NCI-H2171 treated with DMSO at 0.1 percent for 48 hours (cell line): ENCODE measurements at regions not wholly inside any gene's neighbourhood (a gene's known extent, or its start where the extent isn't known, plus 50 kb on each side); places are given as distances from the start of the nearest gene placed in this dataset.
"Not testable (repeated sequence)": the region's sequence is repeated elsewhere in the genome, so short reads cannot be mapped to it uniquely, and the experiment has no call there.

ENCODE experiments used
- DNase-seq: peaks from one replicate; lab custom pipeline; 2025; lab: John Stamatoyannopoulos, UW

DNA sequence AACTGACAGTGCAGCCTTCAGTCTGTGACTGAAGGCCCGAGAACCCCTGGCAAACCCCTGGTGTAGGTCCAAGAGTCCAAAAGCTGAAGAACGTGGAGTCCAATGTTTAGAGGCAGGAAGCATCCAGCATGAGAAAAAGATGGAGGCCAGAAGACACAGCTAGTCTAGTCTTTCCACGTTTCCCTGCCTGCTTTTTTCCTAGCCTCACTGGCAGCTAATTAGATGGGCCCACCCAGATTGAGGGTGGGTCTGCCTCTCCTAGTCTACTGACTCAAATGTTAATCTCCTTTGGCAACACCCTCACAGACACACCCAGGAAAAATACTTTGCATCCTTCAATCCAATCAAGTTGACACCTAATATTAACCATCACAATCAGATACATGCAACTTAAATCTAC, 87.8 kb downstream of the TENT5D start:
- not testable (repeated sequence) for DNase-seq

DNA sequence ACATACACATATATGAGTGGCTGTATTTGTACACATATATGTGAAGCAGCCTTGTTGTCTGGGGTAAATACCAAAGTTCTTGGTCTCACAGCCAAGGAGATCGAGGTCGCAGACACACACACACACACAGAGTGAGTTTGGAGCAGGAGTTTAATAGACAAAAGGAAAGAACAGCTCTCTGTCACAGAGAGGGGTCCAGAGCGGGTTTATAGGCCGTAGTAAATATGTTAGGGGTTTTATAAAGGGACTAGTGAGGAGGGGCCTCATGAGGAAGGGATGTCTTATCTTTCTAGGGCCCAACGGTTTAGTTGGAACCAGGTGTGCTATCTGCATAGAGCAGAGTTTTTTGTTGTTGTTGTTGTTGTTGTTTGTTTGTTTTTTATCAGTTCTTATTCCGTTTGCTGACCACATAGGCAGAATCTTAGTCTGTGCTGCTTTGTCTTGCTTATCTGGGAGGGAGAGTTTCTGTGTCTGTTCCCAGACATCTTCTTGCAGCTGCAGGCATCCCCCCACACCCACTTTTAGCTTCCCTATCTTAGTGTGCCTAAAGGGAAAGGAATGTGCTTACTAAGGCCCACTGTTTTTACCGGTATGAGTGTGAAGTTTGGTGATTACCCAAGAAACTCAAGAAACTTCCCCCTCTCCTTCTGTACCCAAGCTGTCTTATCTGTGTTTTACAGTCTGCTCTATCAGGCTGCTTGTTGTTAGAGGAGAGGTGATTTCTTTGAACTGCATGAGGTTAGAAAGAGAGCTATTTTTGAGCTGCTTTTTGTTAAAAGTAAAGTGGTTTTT, 91.9 kb downstream of the TENT5D start:
- DNase-seq, result no peak

DNA sequence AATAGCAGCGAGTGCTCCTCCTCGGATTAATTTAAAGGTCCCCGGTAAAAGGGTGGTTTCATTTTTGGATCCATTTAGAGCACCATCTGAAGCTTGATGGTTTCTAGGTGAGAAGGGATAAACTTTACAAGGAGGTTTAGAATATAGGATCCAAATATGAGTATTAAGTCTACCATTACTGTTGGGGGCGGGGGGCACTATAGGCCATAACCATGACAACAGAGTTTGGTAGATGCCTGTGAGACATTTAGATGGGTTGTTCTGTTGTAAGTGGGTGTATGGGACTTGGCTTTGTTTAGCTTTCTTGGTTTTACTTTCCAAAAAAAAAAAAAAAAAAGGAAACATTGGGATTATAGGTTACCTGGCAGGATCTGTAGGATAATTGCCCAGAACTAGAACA, 92.7 kb downstream of the TENT5D start:
- DNase-seq, result no peak

DNA sequence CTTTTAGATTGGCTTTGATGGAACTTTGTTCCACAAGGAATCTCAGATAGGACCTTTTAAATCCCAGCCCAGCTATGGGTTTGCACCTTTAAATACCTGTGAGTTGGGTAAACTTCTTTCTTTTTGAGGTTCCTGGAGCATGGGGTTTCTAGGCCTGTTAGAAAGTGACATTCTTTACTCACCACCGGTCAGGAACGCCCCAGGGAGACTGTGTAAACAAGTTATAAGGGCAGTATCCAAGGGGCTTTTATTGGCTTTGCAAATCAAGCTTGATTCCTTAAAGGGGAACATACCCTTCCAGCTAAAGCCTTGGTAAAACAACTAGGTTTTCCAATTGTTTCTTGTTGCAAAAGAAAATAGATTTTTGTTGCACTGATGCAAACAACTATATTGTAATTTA, 93.4 kb downstream of the TENT5D start:
- DNase-seq, result no peak

DNA sequence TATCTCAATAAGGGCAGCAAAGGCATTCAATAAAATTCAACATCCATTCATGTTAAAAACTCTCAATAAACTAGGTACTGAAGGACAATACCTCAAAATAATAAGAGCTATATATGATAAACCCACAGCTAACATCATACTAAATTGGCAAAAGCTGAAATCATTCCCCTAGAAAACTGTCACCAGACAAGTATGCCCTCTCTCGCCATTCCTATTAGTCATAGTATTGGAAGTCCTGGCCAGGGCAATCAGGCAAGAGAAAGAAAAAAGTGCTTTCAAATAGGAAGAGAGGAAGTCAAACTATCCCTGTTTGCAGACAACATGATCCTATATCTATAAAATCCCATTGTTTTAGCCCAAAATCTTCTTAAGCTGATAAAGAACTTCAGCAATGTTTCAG, 116.8 kb downstream of the TENT5D start:
- no peak for DNase-seq

DNA sequence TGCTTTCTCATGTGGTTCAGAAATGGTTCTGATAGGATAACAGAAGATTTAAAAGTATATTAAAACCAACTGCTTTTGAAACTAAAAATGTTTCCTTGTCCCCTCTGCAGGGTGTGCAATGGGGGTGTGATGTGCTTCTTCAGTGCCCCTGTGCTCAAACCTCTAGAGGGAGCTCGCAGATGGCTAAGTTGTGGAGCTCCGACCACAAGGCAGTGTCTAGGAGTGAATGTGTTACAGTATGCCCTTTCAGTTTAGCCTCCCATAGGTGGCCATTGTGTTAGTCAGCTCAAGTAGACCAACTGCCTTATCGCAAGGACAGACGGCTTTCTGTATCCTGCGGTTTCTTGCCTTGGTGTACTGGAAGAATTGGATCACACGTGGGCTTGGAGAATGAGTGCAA, 130.5 kb downstream of the TENT5D start:
- DNase-seq, result no peak

DNA sequence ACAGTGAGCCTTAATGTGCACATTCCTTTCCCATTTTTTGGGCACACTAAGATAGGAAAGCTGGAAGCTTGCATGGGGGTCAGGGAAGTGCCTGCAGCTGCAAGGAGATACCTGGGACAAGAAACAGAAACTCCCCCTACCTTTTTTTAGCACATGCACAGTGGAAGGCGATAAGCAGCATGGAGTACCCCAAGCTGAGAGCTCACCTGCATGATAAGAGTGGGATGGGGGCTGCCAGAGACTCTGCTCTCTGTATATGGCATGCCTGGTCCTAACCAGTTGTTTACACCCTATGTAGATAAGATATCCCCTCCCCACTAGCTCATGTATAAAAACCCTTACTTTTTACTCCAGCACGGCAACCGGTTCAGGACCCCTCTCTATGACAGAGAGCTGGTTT, 135.9 kb downstream of the TENT5D start:
- DNase-seq, result no peak

DNA sequence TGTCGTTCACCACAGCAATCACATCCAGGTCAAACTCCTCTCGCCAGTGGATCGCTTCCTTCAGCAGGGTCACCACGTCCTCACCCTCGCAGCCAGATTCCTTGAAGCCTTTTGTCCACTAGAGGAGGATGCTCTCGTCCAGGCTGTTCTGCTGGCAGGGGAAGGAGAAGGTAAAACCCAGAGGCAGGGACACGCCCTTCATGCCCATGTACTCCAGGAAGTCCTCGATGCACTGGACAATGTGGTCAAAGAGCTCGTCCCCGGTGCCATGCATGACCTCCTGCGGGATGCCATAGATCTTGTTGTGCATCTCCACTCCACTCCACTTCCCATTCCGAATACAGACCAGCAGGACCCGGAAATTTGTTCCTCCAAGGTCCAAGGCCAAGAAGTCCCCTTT, 152.4 kb downstream of the TENT5D start:
- DNase-seq, result no peak

DNA sequence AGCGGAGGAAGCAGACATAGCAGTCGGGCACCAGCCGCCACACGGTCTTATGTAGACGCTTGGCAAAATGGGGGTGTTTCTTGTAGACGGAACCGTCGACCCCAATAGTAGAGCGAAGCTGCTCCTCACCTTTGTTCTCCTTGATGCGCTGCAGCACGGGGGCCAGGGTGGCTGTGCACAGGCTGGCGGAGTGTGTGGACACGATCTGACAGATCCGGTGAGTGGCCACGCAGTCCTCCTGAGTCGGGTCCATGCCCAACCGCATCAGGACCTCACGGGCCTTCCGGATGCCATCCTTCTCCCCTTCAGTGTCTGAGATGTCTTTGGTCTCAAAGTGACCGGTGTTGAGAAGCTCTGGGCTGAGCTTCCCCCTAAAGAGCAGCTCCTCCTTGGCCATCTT, 153.0 kb downstream of the TENT5D start:
- DNase-seq, result no peak

DNA sequence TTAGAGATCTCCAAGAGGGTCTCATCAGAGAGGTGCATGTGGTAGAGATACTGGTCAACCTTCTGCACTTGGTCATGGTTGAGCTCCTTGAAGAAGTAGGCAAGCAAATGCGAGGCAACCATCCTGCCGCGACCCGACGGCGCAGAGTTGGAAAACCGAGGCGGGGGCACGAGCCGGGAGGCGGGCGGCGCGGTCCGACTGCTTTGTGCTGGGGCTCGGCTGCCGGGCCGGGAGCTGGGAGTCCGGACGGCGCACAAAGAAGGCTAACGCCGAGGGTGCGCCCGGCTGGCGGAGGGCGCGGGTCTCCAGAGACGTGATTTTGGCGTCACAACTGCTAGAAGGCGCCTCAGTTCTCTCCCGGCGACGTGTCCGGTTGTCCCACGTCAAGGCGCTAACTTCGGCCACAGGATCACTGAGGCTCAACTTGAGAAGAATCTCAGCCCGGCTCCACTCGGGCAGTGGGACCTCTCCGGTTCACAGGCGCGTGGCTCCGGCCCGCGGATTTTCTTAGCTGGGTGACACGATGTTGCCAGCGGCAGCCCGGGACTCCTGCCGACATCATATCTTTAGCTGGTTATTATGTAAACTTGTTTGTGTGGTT, 154.3 kb downstream of the TENT5D start:
- not testable (repeated sequence) for DNase-seq

DNA sequence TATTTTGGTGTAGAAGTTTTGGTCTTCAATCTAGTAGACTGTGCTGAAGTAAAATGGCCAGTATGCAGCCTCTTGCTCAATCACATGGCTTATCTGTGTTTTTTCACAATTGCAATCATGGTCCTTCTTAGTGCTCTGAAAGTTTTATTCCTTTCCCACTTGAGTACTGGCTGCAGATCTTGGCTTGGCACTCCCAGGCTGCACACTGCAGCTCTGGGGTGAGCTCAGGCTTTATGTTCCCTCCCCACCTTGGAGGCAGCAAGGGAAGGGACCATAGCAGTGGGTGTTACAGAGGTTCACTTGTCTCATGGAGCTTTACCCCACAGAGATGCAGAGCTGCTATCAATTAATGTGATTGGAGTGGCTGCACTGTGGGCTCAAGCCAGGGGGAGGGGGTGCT, 156.0 kb downstream of the TENT5D start:
- DNase-seq, result no peak

DNA sequence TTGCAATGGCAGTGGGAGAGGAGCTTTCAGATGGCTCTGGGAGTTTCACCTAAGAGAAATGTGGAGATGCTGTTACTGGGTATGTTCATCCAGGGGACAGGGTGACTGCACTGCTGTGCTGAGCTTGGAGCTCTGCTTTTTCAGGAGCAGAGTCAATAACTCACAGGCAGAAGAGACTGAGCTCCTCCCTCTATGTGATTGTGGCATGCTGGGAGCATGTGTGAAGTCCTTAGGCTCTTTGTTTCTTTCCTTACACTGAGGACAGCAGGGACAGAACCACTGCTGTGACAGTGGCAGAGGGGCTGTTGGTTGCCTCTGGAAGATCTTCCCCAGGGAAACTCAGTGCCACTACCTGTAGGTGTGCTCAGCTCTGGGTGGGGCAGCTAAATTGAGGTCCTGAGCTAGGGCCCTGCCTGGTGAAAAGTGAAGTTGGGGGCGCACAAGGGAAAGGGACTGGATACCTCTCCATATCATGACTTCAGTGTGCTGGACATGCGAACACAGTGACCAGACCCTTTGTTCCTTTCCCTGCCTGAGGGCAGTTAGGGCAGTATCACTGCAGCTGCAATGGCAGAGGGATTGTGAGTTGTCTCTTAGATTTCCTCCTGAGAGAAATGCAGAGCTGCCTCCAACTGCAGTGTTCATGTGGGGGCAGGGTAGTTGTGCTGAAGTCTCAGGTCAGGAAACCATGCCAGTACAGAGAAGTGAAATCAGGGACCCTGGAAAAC, 156.7 kb downstream of the TENT5D start:
- no peak for DNase-seq

DNA sequence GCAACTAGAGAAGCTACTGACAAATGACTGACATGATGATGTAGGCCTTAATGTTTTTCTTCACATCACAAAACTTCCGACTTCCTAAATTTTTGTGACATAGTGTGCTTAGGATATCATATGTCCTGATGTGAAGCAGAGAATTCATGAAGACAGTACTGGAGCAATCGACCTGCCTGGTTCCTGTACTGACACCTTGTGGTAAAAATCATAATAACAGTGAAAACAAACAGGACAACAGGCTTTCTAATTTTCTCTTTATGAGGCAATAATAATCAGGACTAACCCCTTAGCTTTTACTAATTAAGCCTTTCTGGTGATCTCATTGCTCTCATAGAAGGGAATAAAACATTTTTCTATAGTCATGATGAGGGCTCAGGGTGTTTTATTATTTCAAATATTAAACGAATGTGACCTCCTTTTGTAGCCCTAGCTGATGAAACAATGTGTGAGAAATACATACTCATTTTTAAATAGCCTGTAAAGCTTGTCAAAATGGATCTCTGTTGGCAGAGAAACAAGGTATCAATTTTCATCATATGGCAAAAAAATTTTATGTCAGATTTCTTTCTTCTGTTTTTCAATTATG, 158.4 kb downstream of the TENT5D start:
- peak; percentile 23 for DNase-seq

DNA sequence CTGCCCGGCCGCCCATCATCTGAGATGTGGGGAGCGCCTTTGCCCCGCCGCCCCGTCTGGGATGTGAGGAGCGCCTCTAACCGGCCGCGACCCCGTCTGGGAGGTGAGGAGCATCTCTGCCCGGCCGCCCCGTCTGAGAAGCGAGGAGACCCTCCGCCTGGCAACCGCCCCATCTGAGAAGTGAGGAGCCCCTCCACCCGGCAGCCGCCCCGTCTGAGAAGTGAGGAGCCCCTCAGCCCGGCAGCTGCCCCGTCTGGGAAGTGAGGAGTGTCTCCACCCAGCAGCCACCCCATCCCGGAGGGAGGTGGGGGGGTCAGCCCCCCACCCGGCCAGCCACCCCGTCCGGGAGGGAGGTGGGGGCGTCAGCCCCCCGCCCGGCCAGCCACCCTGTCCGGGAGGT, 170.7 kb downstream of the TENT5D start:
- not testable (repeated sequence) for DNase-seq

DNA sequence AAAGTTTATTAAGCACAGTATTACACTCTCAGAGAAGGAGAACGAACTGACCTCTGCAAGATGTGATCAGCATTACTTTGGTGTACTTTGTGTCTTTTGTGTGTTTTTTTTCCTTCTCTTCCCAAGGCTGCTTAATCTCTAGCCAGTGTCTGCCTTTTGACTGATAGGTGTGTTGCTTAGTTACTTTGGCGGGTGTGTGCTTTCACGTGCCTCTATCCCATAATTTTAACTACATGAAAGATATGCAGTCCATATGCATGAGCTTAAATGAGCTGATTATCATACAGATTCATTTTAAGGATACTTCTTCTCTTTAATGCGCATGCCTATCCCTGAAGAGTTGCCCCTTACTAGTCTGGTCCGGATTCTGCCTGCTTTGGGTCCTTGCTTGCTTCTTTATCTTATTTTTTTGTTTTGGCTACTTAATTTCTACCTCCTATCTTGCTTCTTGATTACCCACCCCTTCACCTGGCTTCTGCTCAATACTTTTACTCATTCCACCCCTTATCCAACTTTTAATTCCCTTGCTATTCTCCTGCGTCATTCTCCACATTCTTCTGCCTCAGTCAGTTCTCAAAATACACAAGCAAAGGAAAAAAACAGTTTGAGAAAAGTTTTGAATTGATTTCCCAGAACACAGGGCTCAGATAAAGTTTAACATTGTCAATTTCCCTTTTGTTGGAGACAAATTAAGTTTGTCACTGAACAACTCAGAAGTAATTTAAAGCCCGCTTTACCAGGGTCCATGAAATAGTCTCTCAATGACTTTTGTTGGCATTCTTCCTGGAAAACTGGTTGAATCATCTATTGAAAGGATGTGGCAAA, 182.0 kb downstream of the TENT5D start:
- DNase-seq, result no peak
